ENCODE measurements at regions not wholly inside any gene's neighbourhood (a gene's known extent, or its start where the extent isn't known, plus 50 kb on each side); places are given as distances from the start of the nearest gene placed in this dataset.

GRCh38 chr1:29969576-29969975 is 733.3 kb downstream of the PTPRU start:
- DNase-seq (no peak), ATAC-seq (no peak)
- intact Hi-C loops (cut with DNase I, micrococcal nuclease) = no loop called here
- no peaks in the 10 kb centered on the region for H3K36me3 ChIP-seq (ENCODE audit: low read depth)
- no peaks in the 10 kb centered on the region for H3K4me1 ChIP-seq (ENCODE audit: low read depth)
- no peaks in the 10 kb centered on the region for H3K9me3 ChIP-seq
- TF ChIP-seq CTCF (IDR thresholded peaks at IDR 0.05) = no peak
- no peak overlapping the region for H3K4me3 ChIP-seq

- Histone ChIP-seq H3K4me3 (no peak overlapping the region), H3K36me3 (ENCODE audit: low read depth) (no peaks in the 10 kb centered on the region), H3K9me3 (no peaks in the 10 kb centered on the region), H3K4me1 (ENCODE audit: low read depth) (no peaks in the 10 kb centered on the region)
- no peak for TF ChIP-seq CTCF (IDR thresholded peaks at IDR 0.05)
- DNase-seq (no peak), ATAC-seq (no peak)
- intact Hi-C loops (cut with DNase I, micrococcal nuclease) = no loop called here
These were observed 730.9 kb downstream of the PTPRU start for GRCh38 chr1:29967261-29967660.

- no peak for DNase-seq
- no peak overlapping the region for H3K4me3 ChIP-seq
- no peak for TF ChIP-seq CTCF (IDR thresholded peaks at IDR 0.05)
These were observed 730.3 kb downstream of the PTPRU start for GRCh38 chr1:29966526-29967045.

GRCh38 chr1:29964718-29965533 is 728.6 kb downstream of the PTPRU start:
- intact Hi-C loops (cut with DNase I, micrococcal nuclease) = no loop called here
- H3K4me3 ChIP-seq = no peak overlapping the region
- DNase-seq (no peak), ATAC-seq (no peak)
- H3K4me1 ChIP-seq (ENCODE audit: low read depth) = no peaks in the 10 kb centered on the region
- TF ChIP-seq CTCF (IDR thresholded peaks at IDR 0.05) = no peak
- H3K36me3 ChIP-seq (ENCODE audit: low read depth) = no peaks in the 10 kb centered on the region
- no peaks in the 10 kb centered on the region for H3K9me3 ChIP-seq

More at GRCh38 chr1:29966526-29967045, 730.3 kb downstream of the PTPRU start:
- no peak for ATAC-seq
- H3K36me3 ChIP-seq (ENCODE audit: low read depth) = no peaks in the 10 kb centered on the region
- no peaks in the 10 kb centered on the region for H3K9me3 ChIP-seq
- H3K4me1 ChIP-seq (ENCODE audit: low read depth) = no peaks in the 10 kb centered on the region
- intact Hi-C loops (cut with DNase I, micrococcal nuclease) = no loop called here

GRCh38 chr1:29963946-29964345 is 727.6 kb downstream of the PTPRU start:
- Histone ChIP-seq H3K4me1 (ENCODE audit: low read depth) (no peaks in the 10 kb centered on the region), H3K36me3 (ENCODE audit: low read depth) (no peaks in the 10 kb centered on the region), H3K4me3 (no peak overlapping the region), H3K9me3 (no peaks in the 10 kb centered on the region)
- TF ChIP-seq CTCF (IDR thresholded peaks at IDR 0.05) = no peak
- DNase-seq (no peak), ATAC-seq (no peak)
- intact Hi-C loops (cut with DNase I, micrococcal nuclease) = no loop called here

Data from mucosa of descending colon (tissue), 3 donors.